Activated T-cell treated with anti-CD3 and anti-CD28 coated beads, Interleukin-2, amount 50 U/mL, for 4 hours (primary cell): ENCODE measurements at regions not wholly inside any gene's neighbourhood (a gene's known extent, or its start where the extent isn't known, plus 50 kb on each side); places are given as distances from the start of the nearest gene placed in this dataset.

Experiments
- ATAC-seq, 2 donors: fragments of 200-7000 bp; cut with Tn5 transposase; one replicate each; pipeline ENCODE4 v1.10.0; 2021
- DNase-seq: peaks from one replicate; pipeline ENCODE4 v3.0.0-alpha.2; 2020
- H3K27me3 Mint-ChIP-seq: one replicate; pipeline ENCODE4 v1.8.0; 2021; ENCODE audit warnings: low read depth, mixed read lengths
- H3K36me3 Mint-ChIP-seq: one replicate; pipeline ENCODE4 v1.8.0; 2022; ENCODE audit warnings: mixed read lengths; ENCODE audit not compliant: insufficient read depth
- H3K4me1 Mint-ChIP-seq: one replicate; pipeline ENCODE4 v1.8.0; 2021; ENCODE audit warnings: low read depth, mixed read lengths
- H3K4me3 Mint-ChIP-seq: one replicate; pipeline ENCODE4 v1.8.0; 2021; ENCODE audit warnings: mild to moderate bottlenecking, moderate library complexity, mixed read lengths
- H3K9me3 Mint-ChIP-seq: one replicate; pipeline ENCODE4 v1.8.0; 2021; ENCODE audit warnings: mixed read lengths

DNA sequence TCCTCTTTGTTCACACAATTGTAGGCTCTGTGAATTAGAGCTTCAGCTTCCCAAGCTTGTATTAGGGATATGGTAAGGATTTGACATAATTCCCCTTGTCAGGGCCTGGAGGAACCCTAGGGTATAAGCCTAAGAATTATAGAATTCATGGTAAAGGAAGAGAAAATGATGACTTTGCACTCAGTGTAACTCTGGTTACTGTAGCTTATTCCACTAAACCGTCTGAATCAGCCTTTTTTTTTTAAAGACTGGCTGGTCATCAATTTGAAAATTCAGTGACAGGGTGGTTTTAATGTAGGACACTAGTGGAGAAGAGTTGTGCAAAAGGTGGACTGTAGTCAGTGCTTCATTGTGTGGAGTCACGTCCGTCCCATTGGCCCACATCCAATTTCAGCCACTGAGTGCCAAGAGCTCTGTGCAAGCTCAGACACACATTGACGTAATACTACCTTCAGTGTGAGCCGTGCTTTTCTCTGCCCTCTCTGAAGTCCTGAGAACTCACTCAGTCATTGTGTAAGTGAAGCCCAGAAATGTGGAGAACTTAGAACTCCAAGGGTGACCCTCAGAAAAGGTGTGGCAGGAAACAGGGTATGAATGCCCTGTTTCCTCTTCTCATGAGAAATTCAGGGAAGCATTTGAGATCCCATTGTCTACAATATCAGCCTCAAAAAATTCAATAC is 449.8 kb downstream of the C4orf33 start:
- H3K4me1 Mint-ChIP-seq, result no peaks in the 10 kb centered on the region
- no peak for ATAC-seq
- H3K4me3 Mint-ChIP-seq, result no peak overlapping the region
- peaks cover 4% of the 10 kb centered on the region for H3K9me3 Mint-ChIP-seq
- no peaks in the 10 kb centered on the region for H3K27me3 Mint-ChIP-seq
- H3K36me3 Mint-ChIP-seq, result no peaks in the 10 kb centered on the region
- no peak for DNase-seq

DNA sequence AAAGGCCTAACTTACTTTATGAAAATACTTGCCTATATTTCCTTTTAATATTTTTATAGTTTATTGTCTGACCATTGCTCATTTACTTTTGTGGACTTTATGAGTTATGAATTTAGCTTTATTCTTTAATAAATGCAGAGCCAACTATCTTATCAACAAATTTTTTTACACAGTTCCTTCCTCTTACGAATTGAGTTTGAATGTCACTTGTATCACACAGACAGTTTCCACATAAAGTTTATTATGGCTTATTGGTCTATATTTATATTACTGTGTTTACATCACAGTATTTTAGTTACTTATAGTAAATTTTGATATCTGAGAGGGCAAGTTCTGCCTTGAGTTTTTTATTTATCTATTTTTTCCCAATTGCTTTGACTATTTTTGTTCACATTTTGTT is 450.6 kb downstream of the C4orf33 start:
- Mint-ChIP-seq H3K4me1 (no peaks in the 10 kb centered on the region), H3K36me3 (no peaks in the 10 kb centered on the region), H3K4me3 (no peak overlapping the region), H3K9me3 (peaks cover 4% of the 10 kb centered on the region), H3K27me3 (no peaks in the 10 kb centered on the region)
- DNase-seq, result no peak
- ATAC-seq, result no peak

DNA sequence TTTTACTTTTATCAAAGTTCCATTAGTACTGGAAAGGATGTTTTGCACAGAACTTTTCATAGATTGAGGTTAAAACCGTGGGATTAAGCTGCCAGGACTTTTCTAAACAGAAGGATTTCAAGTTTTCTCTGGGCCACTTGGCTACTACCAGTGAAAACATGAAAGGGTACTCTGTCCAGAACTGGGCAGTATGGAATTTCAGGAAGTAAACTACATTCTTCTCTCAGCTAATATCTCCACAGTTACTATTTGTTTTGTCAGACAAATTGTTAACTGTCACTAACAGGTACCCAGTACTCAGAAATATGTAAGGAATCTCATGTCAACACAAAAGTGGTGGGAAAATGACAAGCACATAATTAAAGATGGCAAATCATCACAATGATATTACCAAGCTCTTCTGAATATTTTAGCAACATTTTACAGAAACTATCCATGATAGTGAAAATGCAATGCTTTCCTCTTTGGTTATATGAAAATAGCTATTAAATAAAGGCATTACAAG is 454.4 kb downstream of the C4orf33 start:
- Mint-ChIP-seq H3K27me3 (no peaks in the 10 kb centered on the region), H3K9me3 (peaks cover 4% of the 10 kb centered on the region), H3K4me3 (no peak overlapping the region), H3K36me3 (no peaks in the 10 kb centered on the region), H3K4me1 (no peaks in the 10 kb centered on the region)
- ATAC-seq, result no peak
- DNase-seq, result no peak

DNA sequence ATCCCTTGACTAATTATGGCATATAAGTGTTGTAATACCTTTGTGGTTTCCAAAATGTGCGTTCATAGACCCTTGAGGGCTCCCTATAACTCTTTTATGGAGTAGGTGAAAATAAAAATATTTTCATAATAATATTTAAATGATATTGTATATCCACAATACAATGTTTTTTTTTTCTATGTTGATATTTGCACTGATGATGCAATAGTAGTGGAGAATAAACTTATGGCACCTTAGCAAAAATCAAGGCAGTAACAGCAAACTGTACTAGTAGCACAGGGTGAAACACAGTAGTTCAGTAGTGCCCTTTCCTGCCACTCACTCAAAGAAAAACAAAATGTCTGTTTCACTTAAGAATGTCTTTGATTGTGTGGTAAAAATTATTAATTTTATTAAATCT is 465.3 kb downstream of the C4orf33 start:
- Mint-ChIP-seq H3K36me3 (no peaks in the 10 kb centered on the region), H3K9me3 (no peaks in the 10 kb centered on the region), H3K4me3 (no peak overlapping the region), H3K27me3 (no peaks in the 10 kb centered on the region), H3K4me1 (no peaks in the 10 kb centered on the region)
- ATAC-seq, result no peak
- DNase-seq, result no peak

DNA sequence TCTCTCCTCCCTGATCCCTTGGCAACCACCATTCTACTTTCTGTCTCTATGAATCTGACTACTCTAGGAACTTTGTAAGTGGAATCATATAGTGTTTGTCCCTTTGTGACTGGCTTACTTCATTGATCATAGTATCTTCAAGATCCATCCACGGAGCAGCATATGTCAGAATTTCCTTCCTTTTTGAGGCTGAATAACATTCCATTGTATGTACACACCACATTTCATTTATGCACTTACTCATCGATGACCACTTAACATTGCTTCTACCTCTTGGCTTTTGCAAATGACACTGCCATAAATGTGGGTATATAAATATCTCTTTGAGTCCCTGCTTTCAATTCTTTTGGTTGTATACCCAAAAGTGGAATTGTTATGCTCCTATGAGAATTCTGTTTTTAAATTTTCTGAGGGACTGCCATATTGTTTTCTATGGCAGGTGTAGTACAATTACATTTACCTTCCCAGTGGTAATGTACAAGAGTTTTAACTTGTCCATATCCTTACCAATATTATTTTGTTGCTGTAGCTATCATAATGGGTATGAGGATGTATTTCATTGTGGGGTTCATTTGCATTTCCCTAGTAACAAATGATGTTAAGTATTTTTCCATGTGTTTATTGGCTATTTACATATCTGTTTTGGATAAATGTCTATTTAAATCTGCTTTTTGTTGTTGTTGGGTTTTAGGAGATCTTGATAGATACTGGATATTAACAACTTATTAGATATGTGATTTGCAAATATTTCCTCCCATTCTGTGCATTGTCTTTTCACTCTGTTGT is 466.1 kb downstream of the C4orf33 start:
- no peak for ATAC-seq
- Mint-ChIP-seq H3K9me3 (no peaks in the 10 kb centered on the region), H3K27me3 (no peaks in the 10 kb centered on the region), H3K4me3 (no peak overlapping the region), H3K36me3 (no peaks in the 10 kb centered on the region), H3K4me1 (no peaks in the 10 kb centered on the region)
- DNase-seq, result no peak

DNA sequence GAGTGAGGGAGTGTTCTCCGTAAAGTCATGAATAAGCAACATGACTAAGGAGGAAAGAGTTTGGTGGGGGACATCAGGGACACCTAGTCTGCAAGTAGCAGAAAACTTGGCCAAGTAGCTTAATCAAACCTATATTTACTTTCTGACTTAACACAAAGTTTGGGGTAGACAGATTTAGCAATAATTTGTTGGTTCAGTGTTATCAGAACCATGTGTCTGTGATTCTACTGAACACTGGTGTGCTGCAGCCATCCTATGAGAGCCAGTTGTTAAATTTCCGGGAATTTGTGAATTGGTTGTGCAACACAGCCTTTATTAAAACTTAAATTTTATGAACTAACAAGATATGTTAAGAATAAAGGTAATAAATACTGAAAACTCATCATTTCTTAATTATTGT is 469.3 kb downstream of the C4orf33 start:
- no peaks in the 10 kb centered on the region for H3K4me1 Mint-ChIP-seq
- H3K4me3 Mint-ChIP-seq, result no peak overlapping the region
- ATAC-seq, result no peak
- no peak for DNase-seq
- no peaks in the 10 kb centered on the region for H3K36me3 Mint-ChIP-seq
- H3K9me3 Mint-ChIP-seq, result no peaks in the 10 kb centered on the region
- H3K27me3 Mint-ChIP-seq, result no peaks in the 10 kb centered on the region

DNA sequence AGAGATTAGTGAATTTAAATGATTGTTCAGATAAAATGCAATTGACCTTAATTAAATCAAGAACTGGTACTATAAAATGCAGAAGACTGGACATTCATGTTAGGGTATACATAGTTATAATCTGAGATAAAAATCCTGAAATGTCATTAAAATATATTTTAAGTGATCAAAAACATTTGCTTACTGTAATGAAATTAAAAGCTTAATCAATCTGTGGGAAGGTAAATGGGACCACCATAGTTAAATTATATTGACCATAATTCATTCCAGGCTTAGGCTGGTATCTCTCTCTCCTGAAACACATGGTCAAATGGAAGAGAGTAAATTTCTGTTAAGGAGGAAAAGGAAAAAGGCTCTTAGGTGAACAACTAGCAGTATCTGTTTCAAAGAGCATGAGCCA is 474.4 kb downstream of the C4orf33 start:
- no peaks in the 10 kb centered on the region for H3K9me3 Mint-ChIP-seq
- H3K4me1 Mint-ChIP-seq, result no peaks in the 10 kb centered on the region
- ATAC-seq, result no peak
- H3K4me3 Mint-ChIP-seq, result no peak overlapping the region
- DNase-seq, result no peak
- no peaks in the 10 kb centered on the region for H3K27me3 Mint-ChIP-seq
- no peaks in the 10 kb centered on the region for H3K36me3 Mint-ChIP-seq

DNA sequence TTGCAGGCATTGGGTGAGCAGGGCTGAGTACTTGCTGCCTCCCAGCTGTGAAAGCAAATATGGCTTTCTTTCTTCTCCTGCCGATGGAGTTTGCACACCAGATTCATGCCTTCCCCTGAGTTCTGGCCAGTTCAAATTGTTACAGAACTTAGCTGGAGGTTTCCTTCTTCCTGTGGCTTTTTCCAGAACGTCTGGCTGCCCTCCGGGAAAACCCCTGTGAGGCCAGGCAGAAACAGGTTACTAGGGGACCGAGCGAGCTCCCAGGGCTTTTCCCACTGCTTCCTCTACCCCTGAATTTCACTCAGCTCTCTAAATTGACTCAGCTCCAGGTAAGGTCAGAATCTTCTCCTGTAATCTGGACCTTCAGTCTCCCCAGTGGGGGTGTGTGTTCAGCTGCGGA is 482.4 kb downstream of the C4orf33 start:
- Mint-ChIP-seq H3K36me3 (no peaks in the 10 kb centered on the region), H3K9me3 (no peaks in the 10 kb centered on the region), H3K27me3 (no peaks in the 10 kb centered on the region), H3K4me3 (no peak overlapping the region), H3K4me1 (no peaks in the 10 kb centered on the region)
- ATAC-seq, result no peak
- no peak for DNase-seq

DNA sequence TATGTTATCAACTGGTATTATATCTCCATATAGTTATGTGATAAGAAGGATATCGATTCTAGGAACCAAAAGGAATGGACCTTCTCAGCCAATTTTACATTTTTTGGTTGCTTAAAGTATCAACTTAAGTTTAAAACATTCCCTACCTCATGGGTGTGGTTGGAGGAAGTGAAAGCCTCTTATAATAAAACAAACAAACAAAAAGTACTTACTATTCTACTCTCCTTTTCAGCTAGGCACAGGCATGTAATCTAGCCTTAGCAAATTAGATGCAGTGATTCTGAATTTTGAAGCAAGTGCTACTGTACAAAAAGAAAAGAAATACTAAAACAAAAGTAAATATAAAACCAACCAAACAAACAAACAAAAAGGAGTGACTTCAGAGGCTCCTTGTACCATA is 485.4 kb downstream of the C4orf33 start:
- no peak for DNase-seq
- Mint-ChIP-seq H3K9me3 (no peaks in the 10 kb centered on the region), H3K36me3 (no peaks in the 10 kb centered on the region), H3K27me3 (no peaks in the 10 kb centered on the region), H3K4me3 (no peak overlapping the region), H3K4me1 (no peaks in the 10 kb centered on the region)
- no peak for ATAC-seq

DNA sequence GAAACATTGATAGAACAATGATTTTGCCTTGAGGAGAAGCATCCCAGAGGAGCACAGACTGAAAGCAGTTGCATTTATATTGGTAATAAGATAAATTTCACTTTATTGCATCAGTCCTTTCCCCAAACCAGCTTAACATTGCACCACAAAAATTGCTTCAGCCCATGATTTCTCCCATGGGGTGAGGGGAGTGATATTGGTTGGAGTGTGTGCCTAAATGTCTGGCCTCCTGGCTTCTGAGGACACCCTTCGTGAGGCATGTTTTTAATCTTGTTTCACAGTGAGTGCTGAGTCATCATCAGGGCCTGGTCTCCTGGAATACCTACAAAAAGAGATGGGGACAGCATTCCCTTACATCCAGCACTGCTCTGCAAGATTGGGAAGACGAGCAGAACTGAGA is 487.9 kb downstream of the C4orf33 start:
- ATAC-seq, result no peak

DNA sequence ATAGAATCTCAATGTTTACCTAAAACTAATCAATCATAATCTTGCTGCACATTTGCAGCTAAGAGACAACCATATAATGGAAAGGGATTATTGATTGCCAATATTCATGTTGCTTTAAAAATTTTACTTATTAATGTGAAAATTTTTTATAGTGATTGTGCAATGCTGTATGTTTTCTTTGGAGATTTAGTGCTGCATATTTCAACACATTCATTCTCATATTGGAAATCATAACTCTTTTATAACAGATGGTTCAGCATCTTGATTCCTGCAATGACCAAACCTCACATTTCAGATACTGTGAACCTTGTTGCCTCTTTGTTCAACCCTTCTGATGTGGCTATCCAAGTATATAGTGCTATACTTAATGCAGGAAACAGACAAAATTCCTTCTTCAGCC is 502.6 kb downstream of the C4orf33 start:
- Mint-ChIP-seq H3K27me3 (no peaks in the 10 kb centered on the region), H3K36me3 (no peaks in the 10 kb centered on the region), H3K9me3 (no peaks in the 10 kb centered on the region), H3K4me3 (no peak overlapping the region), H3K4me1 (no peaks in the 10 kb centered on the region)
- ATAC-seq (no peak), DNase-seq (no peak)

More for the DNA sequence above, 487.9 kb downstream of the C4orf33 start:
- Mint-ChIP-seq H3K4me3 (no peak overlapping the region), H3K36me3 (no peaks in the 10 kb centered on the region), H3K27me3 (no peaks in the 10 kb centered on the region), H3K9me3 (peaks cover 4% of the 10 kb centered on the region), H3K4me1 (no peaks in the 10 kb centered on the region)
- DNase-seq, result no peak

DNA sequence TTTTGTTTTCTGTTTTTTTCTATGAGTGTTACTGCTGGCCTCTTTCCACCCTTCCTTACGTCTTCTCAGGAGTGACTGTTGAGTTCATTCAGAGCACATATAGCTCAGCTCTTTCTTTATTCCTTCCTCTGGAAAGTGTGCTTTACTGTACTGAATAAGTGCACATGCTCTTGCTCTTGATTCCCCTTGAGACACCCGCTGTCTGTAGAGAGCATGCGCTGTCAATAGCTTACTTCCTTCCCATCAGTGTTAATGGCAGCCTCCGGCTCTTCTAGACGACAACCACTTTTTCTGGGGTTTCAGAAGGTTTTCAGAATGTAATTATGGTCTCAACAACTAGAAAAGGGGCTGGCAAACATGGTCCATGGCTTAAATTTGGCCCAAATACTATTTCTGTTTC is 504.9 kb downstream of the C4orf33 start:
- H3K27me3 Mint-ChIP-seq, result no peaks in the 10 kb centered on the region
- no peaks in the 10 kb centered on the region for H3K4me1 Mint-ChIP-seq
- no peaks in the 10 kb centered on the region for H3K36me3 Mint-ChIP-seq
- ATAC-seq (no peak), DNase-seq (no peak)
- H3K9me3 Mint-ChIP-seq, result no peaks in the 10 kb centered on the region
- H3K4me3 Mint-ChIP-seq, result no peak overlapping the region

DNA sequence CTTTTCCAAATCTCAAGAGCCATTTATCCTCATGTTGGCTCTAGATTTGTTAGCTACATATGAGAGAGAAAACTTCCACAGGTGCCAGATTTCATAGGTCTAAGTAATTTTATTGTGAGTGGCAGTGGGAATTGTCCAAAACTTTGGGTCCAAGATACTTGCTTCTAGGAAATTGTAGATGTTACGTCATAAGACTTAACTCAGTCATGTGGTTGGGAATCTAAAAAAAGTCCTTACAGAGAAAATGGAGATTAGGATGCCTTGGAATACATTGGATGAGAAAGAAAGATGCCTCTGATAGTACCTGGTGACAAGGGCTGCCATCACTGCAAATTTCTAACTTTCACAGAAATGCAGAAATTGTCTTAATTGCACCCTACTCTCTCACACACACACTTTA is 506.5 kb downstream of the C4orf33 start:
- no peaks in the 10 kb centered on the region for H3K9me3 Mint-ChIP-seq
- ATAC-seq (no peak), DNase-seq (no peak)
- no peaks in the 10 kb centered on the region for H3K27me3 Mint-ChIP-seq
- H3K4me1 Mint-ChIP-seq, result no peaks in the 10 kb centered on the region
- H3K36me3 Mint-ChIP-seq, result no peaks in the 10 kb centered on the region
- H3K4me3 Mint-ChIP-seq, result no peak overlapping the region

DNA sequence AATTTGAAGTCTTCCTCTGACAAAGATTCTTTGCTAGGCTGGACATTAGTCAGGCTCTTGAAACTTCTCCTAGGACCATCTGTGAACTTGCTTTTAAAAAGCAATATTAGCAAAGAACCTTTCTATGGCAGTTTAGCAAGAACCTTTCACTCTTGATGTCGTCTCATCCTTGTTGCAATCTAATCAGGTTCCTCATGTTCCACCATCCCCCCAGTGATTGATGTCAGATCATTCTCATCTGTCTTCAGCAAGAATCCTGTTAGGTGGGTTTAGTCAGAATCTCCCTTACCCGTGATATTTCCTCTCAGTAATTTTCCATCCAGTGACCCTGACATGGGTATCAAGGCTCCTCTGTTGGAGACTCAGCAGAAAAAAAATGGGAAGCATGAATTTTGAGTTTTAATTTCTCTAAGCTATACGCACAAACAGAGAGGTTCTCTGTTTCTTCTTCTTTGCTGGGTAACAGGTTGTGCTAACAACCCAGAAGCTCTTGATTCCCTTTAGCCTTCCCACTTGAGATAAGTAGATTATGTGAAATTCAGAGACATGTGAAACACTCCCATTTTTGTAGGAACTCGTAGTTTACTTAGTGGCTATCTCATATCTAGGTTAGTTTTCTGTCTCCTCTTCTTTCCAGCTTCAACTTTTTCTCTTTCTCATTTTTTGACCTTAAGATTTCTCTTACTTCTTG is 507.4 kb downstream of the C4orf33 start:
- DNase-seq (no peak), ATAC-seq (no peak)
- Mint-ChIP-seq H3K36me3 (no peaks in the 10 kb centered on the region), H3K9me3 (no peaks in the 10 kb centered on the region), H3K27me3 (no peaks in the 10 kb centered on the region), H3K4me3 (no peak overlapping the region), H3K4me1 (no peaks in the 10 kb centered on the region)
